ENCODE measurements at regions not wholly inside any gene's neighbourhood (a gene's known extent, or its start where the extent isn't known, plus 50 kb on each side); places are given as distances from the start of the nearest gene placed in this dataset.

DNA sequence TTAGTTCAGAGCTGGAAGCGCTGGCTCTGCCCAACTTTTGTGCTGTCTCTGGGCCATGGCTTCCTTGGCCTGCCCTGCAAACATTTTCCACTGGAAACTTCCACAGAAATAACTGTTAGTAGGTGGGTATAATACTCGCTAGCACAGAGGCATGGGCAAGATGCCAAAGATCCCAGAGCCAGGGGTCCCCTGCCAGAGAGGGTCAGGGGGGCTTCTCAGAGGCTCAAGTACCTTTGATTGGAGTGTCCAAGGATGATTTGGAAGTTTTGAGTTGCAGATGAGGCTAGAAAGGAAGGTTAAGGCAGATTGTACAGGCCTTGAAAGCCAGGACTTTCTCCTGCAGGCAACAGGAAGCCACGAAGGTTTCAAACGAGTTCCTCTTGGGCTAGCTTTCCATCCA, 187.6 kb downstream of the DICER1 start:
- no peaks in the 10 kb centered on the region for H3K27me3 ChIP-seq (ENCODE audit: control insufficient read depth, extremely low read depth, insufficient read depth, low read length)
- no peak for DNase-seq (ENCODE audit: low read depth, low spot score)

DNA sequence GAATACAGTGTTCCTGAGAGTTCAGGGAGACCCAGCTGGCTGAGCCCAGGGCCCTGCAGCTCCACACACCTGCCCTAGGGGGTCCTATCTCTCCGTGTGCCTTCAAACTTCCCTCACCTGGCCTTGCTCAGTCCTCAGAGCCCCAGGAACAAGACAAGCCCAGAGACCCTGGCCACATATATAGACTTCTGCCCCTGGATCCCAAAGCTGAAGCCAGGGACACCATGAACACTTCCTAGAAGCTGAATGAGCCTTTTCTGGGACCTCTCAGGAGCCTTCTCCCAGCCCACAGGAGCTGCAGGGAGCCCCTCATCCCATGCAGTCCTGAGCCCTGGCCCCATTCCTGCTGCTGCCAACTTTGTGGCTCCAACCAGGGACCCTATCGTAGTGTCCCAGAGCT, 190.5 kb downstream of the DICER1 start:
- Histone ChIP-seq H3K4me3 (ENCODE audit: control insufficient read depth in 2 of 3, extremely low read depth in 1 of 3, insufficient read depth in 2 of 3, low read depth in 1 of 3, low read length in 3 of 3) (no peak overlapping the region), H3K27ac (ENCODE audit: control insufficient read depth, insufficient read depth, low read length) (no peak overlapping the region), H3K9me1 (ENCODE audit: control insufficient read depth, extremely low read depth, insufficient read depth, low read length) (no peaks in the 10 kb centered on the region), H2AFZ (ENCODE audit: control insufficient read depth, low read length) (no peak overlapping the region), H3K79me2 (ENCODE audit: control insufficient read depth, insufficient read depth, low read length) (no peaks in the 10 kb centered on the region), H3K4me1 (ENCODE audit: control insufficient read depth, extremely low read depth, insufficient read depth, low read length) (no peaks in the 10 kb centered on the region), H3K36me3 (ENCODE audit: control insufficient read depth in 2 of 2, extremely low read depth in 1 of 2, insufficient read depth in 2 of 2, low read length in 2 of 2) (no peaks in the 10 kb centered on the region), H3K9me3 (ENCODE audit: control insufficient read depth, low read depth, low read length) (no peaks in the 10 kb centered on the region), H3K4me2 (ENCODE audit: control insufficient read depth, extremely low read depth, insufficient read depth, low read depth, low read length) (no peak overlapping the region), H4K20me1 (ENCODE audit: control insufficient read depth, extremely low read depth, insufficient read depth, low read length) (no peaks in the 10 kb centered on the region), H3K9ac (ENCODE audit: control insufficient read depth, extremely low read depth, insufficient read depth, low read length) (no peak overlapping the region), H3K27me3 (ENCODE audit: control insufficient read depth, extremely low read depth, insufficient read depth, low read length) (no peaks in the 10 kb centered on the region)
- no peak for FAIRE-seq
- TF ChIP-seq, protein P1, sequence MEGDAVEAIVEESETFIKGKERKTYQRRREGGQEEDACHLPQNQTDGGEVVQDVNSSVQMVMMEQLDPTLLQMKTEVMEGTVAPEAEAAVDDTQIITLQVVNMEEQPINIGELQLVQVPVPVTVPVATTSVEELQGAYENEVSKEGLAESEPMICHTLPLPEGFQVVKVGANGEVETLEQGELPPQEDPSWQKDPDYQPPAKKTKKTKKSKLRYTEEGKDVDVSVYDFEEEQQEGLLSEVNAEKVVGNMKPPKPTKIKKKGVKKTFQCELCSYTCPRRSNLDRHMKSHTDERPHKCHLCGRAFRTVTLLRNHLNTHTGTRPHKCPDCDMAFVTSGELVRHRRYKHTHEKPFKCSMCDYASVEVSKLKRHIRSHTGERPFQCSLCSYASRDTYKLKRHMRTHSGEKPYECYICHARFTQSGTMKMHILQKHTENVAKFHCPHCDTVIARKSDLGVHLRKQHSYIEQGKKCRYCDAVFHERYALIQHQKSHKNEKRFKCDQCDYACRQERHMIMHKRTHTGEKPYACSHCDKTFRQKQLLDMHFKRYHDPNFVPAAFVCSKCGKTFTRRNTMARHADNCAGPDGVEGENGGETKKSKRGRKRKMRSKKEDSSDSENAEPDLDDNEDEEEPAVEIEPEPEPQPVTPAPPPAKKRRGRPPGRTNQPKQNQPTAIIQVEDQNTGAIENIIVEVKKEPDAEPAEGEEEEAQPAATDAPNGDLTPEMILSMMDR (optimal IDR thresholded peaks at IDR 0.05 in 1 of 3, IDR thresholded peaks at IDR 0.05 in 1 of 3, conservative IDR thresholded peaks at IDR 0.05 in 1 of 3; ENCODE audit: extremely low read depth in 1 of 3, insufficient read depth in 2 of 3, low read length in 3 of 3) = no peak
- TF ChIP-seq EZH2 (IDR thresholded peaks at IDR 0.05; ENCODE audit: low read length) = no peak
- dilution Hi-C loops (cut with MboI; ENCODE audit: extremely low pct_ligation_motif_present, low sequenced_read_pairs) = no loop called here
- no peak for DNase-seq (ENCODE audit: low read depth, low spot score)

More for the DNA sequence above, 187.6 kb downstream of the DICER1 start:
- Histone ChIP-seq H3K4me1 (ENCODE audit: control insufficient read depth, extremely low read depth, insufficient read depth, low read length) (no peaks in the 10 kb centered on the region), H3K36me3 (ENCODE audit: control insufficient read depth in 2 of 2, extremely low read depth in 1 of 2, insufficient read depth in 2 of 2, low read length in 2 of 2) (no peaks in the 10 kb centered on the region), H4K20me1 (ENCODE audit: control insufficient read depth, extremely low read depth, insufficient read depth, low read length) (no peaks in the 10 kb centered on the region), H3K4me2 (ENCODE audit: control insufficient read depth, extremely low read depth, insufficient read depth, low read depth, low read length) (no peak overlapping the region), H3K4me3 (ENCODE audit: control insufficient read depth in 2 of 3, extremely low read depth in 1 of 3, insufficient read depth in 2 of 3, low read depth in 1 of 3, low read length in 3 of 3) (no peak overlapping the region), H3K27ac (ENCODE audit: control insufficient read depth, insufficient read depth, low read length) (no peak overlapping the region), H2AFZ (ENCODE audit: control insufficient read depth, low read length) (no peak overlapping the region), H3K79me2 (ENCODE audit: control insufficient read depth, insufficient read depth, low read length) (no peaks in the 10 kb centered on the region), H3K9ac (ENCODE audit: control insufficient read depth, extremely low read depth, insufficient read depth, low read length) (no peak overlapping the region), H3K9me1 (ENCODE audit: control insufficient read depth, extremely low read depth, insufficient read depth, low read length) (no peaks in the 10 kb centered on the region), H3K9me3 (ENCODE audit: control insufficient read depth, low read depth, low read length) (no peaks in the 10 kb centered on the region)
- dilution Hi-C loops (cut with MboI; ENCODE audit: extremely low pct_ligation_motif_present, low sequenced_read_pairs) = no loop called here
- TF ChIP-seq, protein P1 (optimal IDR thresholded peaks at IDR 0.05 in 1 of 3, IDR thresholded peaks at IDR 0.05 in 1 of 3, conservative IDR thresholded peaks at IDR 0.05 in 1 of 3; ENCODE audit: extremely low read depth in 1 of 3, insufficient read depth in 2 of 3, low read length in 3 of 3) = no peak
- TF ChIP-seq EZH2 (IDR thresholded peaks at IDR 0.05; ENCODE audit: low read length) = no peak
- no peak for FAIRE-seq

Measured in keratinocyte (primary cell).